ENCODE measurements at regions not wholly inside any gene's neighbourhood (a gene's known extent, or its start where the extent isn't known, plus 50 kb on each side); places are given as distances from the start of the nearest gene placed in this dataset.

- Histone ChIP-seq H3K4me3 (no peak overlapping the region), H3K4me1 (ENCODE audit: low read depth) (no peaks in the 10 kb centered on the region), H3K9me3 (no peaks in the 10 kb centered on the region), H3K36me3 (ENCODE audit: low read depth) (no peaks in the 10 kb centered on the region)
- intact Hi-C loops (cut with DNase I, micrococcal nuclease) = no loop called here
- DNase-seq = peak in 2 of 3 donors; percentile 16 to 42
- peak; percentile 91 for ATAC-seq
- no peak for TF ChIP-seq CTCF (IDR thresholded peaks at IDR 0.05)
Measured at GRCh38 chr3:2036076-2036475, 62.6 kb upstream of the CNTN4 start.

- Histone ChIP-seq H3K36me3 (ENCODE audit: low read depth) (no peaks in the 10 kb centered on the region), H3K4me1 (ENCODE audit: low read depth) (no peaks in the 10 kb centered on the region), H3K4me3 (no peak overlapping the region), H3K9me3 (no peaks in the 10 kb centered on the region)
- TF ChIP-seq CTCF (IDR thresholded peaks at IDR 0.05) = no peak
- ATAC-seq (no peak), DNase-seq (no peak)
- intact Hi-C loops (cut with DNase I, micrococcal nuclease) = no loop called here
Measured at GRCh38 chr3:2041931-2042330, 56.7 kb upstream of the CNTN4 start.

Measured in mucosa of descending colon (tissue), 3 donors.